SK-N-SH (cell line): ENCODE measurements at regions not wholly inside any gene's neighbourhood (a gene's known extent, or its start where the extent isn't known, plus 50 kb on each side); places are given as distances from the start of the nearest gene placed in this dataset.

Source experiments
- CTCF ChIP-seq: fragments of 200-600 bp; sonication (generic); IDR thresholded peaks from 2 replicates; pipeline ENCODE4 v1.6.1; 2017; ENCODE audit warnings: antibody characterized with exemption, mild to moderate bottlenecking, moderate library complexity
- ELF1 ChIP-seq: IDR thresholded peaks from 2 replicates; pipeline ENCODE4 v1.4.0; 2012
- EZH2phosphoT487 ChIP-seq: fragments of 200-600 bp; sonication (generic); IDR thresholded peaks from 2 replicates; pipeline ENCODE4 v1.6.1; 2017; ENCODE audit warnings: low read depth, mixed run types, mild to moderate bottlenecking, antibody characterized with exemption, moderate library complexity, borderline replicate concordance
- GABPA ChIP-seq: IDR thresholded peaks from 2 replicates; pipeline ENCODE4 v1.4.0; 2012; ENCODE audit warnings: low read depth, mild to moderate bottlenecking
- JUND ChIP-seq: IDR thresholded peaks from 2 replicates; pipeline ENCODE4 v1.4.0; 2012
- MAX ChIP-seq: IDR thresholded peaks from 2 replicates; pipeline ENCODE4 v1.4.0; 2012; ENCODE audit warnings: low read depth
- MEF2A ChIP-seq: IDR thresholded peaks from 2 replicates; pipeline ENCODE4 v1.4.0; 2012; ENCODE audit warnings: low read depth, borderline replicate concordance
- MXI1 ChIP-seq: IDR thresholded peaks from 2 replicates; pipeline ENCODE4 v1.6.1; 2012; ENCODE audit warnings: mild to moderate bottlenecking, low read depth, low read length, improper control_type of control experiment
- POLR2AphosphoS5 ChIP-seq: IDR thresholded peaks from 2 replicates; pipeline ENCODE4 v1.6.1; 2012; ENCODE audit warnings: low read depth, low read length
- SMC3 ChIP-seq: IDR thresholded peaks from 2 replicates; pipeline ENCODE4 v1.6.1; 2012; ENCODE audit warnings: low read depth, low read length, improper control_type of control experiment
- TF ChIP-seq, protein P1 (sequence below): IDR thresholded peaks from 2 replicates; pipeline ENCODE4 v1.6.1; 2012; ENCODE audit warnings: mild to moderate bottlenecking, low read depth, low read length, moderate library complexity
- TF ChIP-seq, protein P2 (sequence below): fragments of 150-350 bp; IDR thresholded peaks from 2 replicates; pipeline ENCODE4 v1.6.1; 2017; ENCODE audit warnings: antibody characterized with exemption, low read length, low read depth, borderline replicate concordance

DNA sequence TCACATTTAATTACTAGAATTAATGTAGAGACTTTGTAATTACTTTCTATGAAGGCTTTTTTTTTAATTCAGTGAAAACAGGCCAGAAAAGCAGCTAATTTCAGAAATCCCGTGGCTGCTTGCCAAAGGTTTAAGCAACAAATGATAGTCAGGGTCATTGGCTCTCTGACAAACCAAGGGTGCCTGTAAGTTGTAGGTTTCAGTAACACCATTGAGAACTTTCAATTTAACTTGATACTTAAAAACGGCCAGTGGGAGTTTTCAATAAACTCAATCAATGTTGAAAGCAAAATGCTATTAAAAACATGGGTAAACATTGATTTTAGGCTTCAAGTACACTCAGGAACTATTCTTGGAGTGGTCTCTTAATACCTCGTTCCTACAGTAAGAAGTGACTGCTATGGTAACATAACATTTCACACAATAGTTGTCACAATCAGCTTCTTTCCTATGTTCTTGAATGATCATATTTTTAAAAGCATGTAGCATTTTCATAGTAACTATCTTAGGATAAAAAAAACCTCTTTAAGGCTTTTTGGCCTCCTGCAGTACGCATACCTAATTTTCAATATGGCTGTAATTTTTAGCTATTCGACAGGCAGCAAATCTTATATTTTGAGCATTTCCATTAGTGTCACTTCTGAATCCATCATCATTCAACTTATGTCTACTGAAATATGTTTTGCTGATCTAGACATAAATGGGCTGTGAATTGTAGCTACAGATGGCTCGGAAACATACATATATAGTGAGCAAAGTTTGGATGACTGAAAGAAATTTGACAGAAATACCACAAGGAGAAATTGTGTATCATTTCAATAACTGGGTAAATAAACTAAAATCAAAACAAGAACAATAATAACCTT, 592.1 kb upstream of the GBE1 start:
- TF ChIP-seq JUND (no peak), EZH2phosphoT487 (no peak), MEF2A (no peak), MXI1 (no peak), POLR2AphosphoS5 (no peak), CTCF (no peak), MAX (no peak), ELF1 (no peak), GABPA (no peak), SMC3 (no peak)
- TF ChIP-seq, protein P1, sequence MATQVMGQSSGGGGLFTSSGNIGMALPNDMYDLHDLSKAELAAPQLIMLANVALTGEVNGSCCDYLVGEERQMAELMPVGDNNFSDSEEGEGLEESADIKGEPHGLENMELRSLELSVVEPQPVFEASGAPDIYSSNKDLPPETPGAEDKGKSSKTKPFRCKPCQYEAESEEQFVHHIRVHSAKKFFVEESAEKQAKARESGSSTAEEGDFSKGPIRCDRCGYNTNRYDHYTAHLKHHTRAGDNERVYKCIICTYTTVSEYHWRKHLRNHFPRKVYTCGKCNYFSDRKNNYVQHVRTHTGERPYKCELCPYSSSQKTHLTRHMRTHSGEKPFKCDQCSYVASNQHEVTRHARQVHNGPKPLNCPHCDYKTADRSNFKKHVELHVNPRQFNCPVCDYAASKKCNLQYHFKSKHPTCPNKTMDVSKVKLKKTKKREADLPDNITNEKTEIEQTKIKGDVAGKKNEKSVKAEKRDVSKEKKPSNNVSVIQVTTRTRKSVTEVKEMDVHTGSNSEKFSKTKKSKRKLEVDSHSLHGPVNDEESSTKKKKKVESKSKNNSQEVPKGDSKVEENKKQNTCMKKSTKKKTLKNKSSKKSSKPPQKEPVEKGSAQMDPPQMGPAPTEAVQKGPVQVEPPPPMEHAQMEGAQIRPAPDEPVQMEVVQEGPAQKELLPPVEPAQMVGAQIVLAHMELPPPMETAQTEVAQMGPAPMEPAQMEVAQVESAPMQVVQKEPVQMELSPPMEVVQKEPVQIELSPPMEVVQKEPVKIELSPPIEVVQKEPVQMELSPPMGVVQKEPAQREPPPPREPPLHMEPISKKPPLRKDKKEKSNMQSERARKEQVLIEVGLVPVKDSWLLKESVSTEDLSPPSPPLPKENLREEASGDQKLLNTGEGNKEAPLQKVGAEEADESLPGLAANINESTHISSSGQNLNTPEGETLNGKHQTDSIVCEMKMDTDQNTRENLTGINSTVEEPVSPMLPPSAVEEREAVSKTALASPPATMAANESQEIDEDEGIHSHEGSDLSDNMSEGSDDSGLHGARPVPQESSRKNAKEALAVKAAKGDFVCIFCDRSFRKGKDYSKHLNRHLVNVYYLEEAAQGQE = no peak
- TF ChIP-seq, protein P2, sequence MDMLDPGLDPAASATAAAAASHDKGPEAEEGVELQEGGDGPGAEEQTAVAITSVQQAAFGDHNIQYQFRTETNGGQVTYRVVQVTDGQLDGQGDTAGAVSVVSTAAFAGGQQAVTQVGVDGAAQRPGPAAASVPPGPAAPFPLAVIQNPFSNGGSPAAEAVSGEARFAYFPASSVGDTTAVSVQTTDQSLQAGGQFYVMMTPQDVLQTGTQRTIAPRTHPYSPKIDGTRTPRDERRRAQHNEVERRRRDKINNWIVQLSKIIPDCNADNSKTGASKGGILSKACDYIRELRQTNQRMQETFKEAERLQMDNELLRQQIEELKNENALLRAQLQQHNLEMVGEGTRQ = no peak
